ENCODE measurements at regions not wholly inside any gene's neighbourhood (a gene's known extent, or its start where the extent isn't known, plus 50 kb on each side); places are given as distances from the start of the nearest gene placed in this dataset.
"Not testable (repeated sequence)": the region's sequence is repeated elsewhere in the genome, so short reads cannot be mapped to it uniquely, and the experiment has no call there.

DNA sequence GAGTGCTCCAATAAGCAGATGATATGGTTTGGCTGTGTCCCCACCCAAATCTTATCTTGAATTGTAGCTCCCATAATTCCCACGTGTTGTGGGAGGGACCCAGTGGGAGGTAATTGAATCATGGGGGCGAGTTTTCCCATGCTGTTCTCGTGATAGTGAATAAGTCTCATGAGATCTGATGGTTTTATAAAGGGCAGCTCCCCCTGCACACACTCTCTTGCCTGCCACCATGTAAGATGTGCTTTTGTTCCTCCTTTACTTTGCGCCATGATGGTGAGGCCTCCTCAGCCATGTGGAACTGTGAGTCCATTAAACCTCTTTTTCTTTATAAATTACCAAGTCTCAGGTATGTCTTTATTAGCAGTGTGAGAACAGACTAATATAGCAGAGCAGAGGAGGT lies 142.5 kb downstream of the ADSS2 start:
- not testable (repeated sequence) for TF ChIP-seq POLR2A, CTCF (IDR thresholded peaks at IDR 0.05)

All from lower leg skin (tissue), 3 donors.